Tibial artery (tissue), 4 donors: ENCODE measurements at regions not wholly inside any gene's neighbourhood (a gene's known extent, or its start where the extent isn't known, plus 50 kb on each side); places are given as distances from the start of the nearest gene placed in this dataset.
A peak's percentile ranks its signal among the peaks of the same experiment; 100 is the strongest.

Experiments used
- DNase-seq, 2 donors: peaks; one replicate each; pipeline ENCODE4 v3.0.0-alpha.2; 2019
- H3K27ac ChIP-seq, 2 donors: fragments of 200-600 bp; sonication (generic) in 1 of 2; 1 replicate in 1 of 2; 2 replicates in 1 of 2; pipeline ENCODE4 v1.5.1; 2018 to 2019; ENCODE audit warnings: mild to moderate bottlenecking in 1 of 2
- H3K27me3 ChIP-seq, 2 donors: fragments of 200-600 bp; sonication (generic) in 1 of 2; one replicate each; pipeline versions ENCODE4 v1.5.1 to v1.6.0; 2016 to 2019
- H3K36me3 ChIP-seq, 3 donors: fragments of 200-600 bp; sonication (generic) in 2 of 3; one replicate each; pipeline ENCODE4 v1.5.1; 2016 to 2019; ENCODE audit warnings: mild to moderate bottlenecking in 2 of 3
- H3K4me1 ChIP-seq, 4 donors: fragments of 200-600 bp; sonication (generic) in 2 of 4; 1 replicate in 3 of 4; 2 replicates in 1 of 4; pipeline ENCODE4 v1.5.1; 2016 to 2019
- H3K4me3 ChIP-seq, 2 donors: fragments of 200-600 bp; sonication (generic) in 1 of 2; 1 replicate in 1 of 2; 2 replicates in 1 of 2; pipeline ENCODE4 v1.5.1; 2018 to 2019; ENCODE audit warnings: mild to moderate bottlenecking in 2 of 2
- H3K9me3 ChIP-seq, 3 donors: fragments of 200-600 bp; sonication (generic) in 1 of 3; one replicate each; pipeline ENCODE4 v1.5.1; 2016 to 2019
- CTCF ChIP-seq, 2 experiments: fragments of 200-600 bp in 1 of 2; fragments of 450-650 bp in 1 of 2; IDR thresholded peaks; one replicate each; pipeline ENCODE4 v1.5.1; 2017 to 2019; ENCODE audit warnings: antibody characterized with exemption in 2 of 2, mild to moderate bottlenecking in 1 of 2, moderate library complexity in 1 of 2
- intact Hi-C: fragments of 100-400 bp; cut with DNase I; formaldehyde crosslinking; loops from one replicate; pipeline ENCODE4 v1.15.0; 2023; ENCODE audit warnings: low total_unique reads

- no peak for TF ChIP-seq CTCF (IDR thresholded peaks at IDR 0.05)
- intact Hi-C loops, result no loop called here
- Histone ChIP-seq H3K27me3 (no peaks in the 10 kb centered on the region), H3K36me3 (no peaks in the 10 kb centered on the region), H3K4me1 (peaks cover 0 to 11% (median 9%) of the 10 kb centered on the region in 4 donors), H3K4me3 (no peak overlapping the region), H3K27ac (peak overlapping the region; percentile 6 to 21), H3K9me3 (no peaks in the 10 kb centered on the region)
- DNase-seq, result peak; percentile 40 to 68
These were observed 113.7 kb downstream of the DUSP6 start for GRCh38 chr12:89238593-89238992.

- Histone ChIP-seq H3K4me3 (no peak overlapping the region), H3K36me3 (no peaks in the 10 kb centered on the region), H3K27ac (no peak overlapping the region), H3K27me3 (no peaks in the 10 kb centered on the region), H3K9me3 (no peaks in the 10 kb centered on the region), H3K4me1 (peaks cover 0 to 11% (median 9%) of the 10 kb centered on the region in 4 donors)
- TF ChIP-seq CTCF (IDR thresholded peaks at IDR 0.05), result no peak
- no peak for DNase-seq
- intact Hi-C loops, result no loop called here
These were observed 114.5 kb downstream of the DUSP6 start for GRCh38 chr12:89237763-89238162.

- H3K36me3 ChIP-seq, result no peaks in the 10 kb centered on the region
- peaks cover 0 to 11% (median 9%) of the 10 kb centered on the region in 4 donors for H3K4me1 ChIP-seq
These were observed 115.4 kb downstream of the DUSP6 start for GRCh38 chr12:89236748-89237383.

GRCh38 chr12:89236237-89236636 is 116.1 kb downstream of the DUSP6 start:
- intact Hi-C loops, result no loop called here

More at GRCh38 chr12:89236748-89237383, 115.4 kb downstream of the DUSP6 start:
- Histone ChIP-seq H3K9me3 (no peaks in the 10 kb centered on the region), H3K4me3 (no peak overlapping the region), H3K27me3 (no peaks in the 10 kb centered on the region), H3K27ac (no peak overlapping the region)
- DNase-seq, result no peak
- intact Hi-C loops, result no loop called here
- no peak for TF ChIP-seq CTCF (IDR thresholded peaks at IDR 0.05)

GRCh38 chr12:89235189-89235993 is 116.9 kb downstream of the DUSP6 start:
- Histone ChIP-seq H3K36me3 (no peaks in the 10 kb centered on the region), H3K4me3 (no peak overlapping the region), H3K4me1 (peaks cover 0 to 11% (median 9%) of the 10 kb centered on the region in 4 donors), H3K9me3 (no peaks in the 10 kb centered on the region), H3K27ac (no peak overlapping the region), H3K27me3 (no peaks in the 10 kb centered on the region)
- no peak for DNase-seq
- TF ChIP-seq CTCF (IDR thresholded peaks at IDR 0.05), result no peak
- intact Hi-C loops, result no loop called here

More at GRCh38 chr12:89236237-89236636, 116.1 kb downstream of the DUSP6 start:
- Histone ChIP-seq H3K36me3 (no peaks in the 10 kb centered on the region), H3K9me3 (no peaks in the 10 kb centered on the region), H3K27ac (no peak overlapping the region), H3K27me3 (no peaks in the 10 kb centered on the region), H3K4me1 (peaks cover 0 to 11% (median 9%) of the 10 kb centered on the region in 4 donors), H3K4me3 (no peak overlapping the region)
- DNase-seq, result no peak
- TF ChIP-seq CTCF (IDR thresholded peaks at IDR 0.05), result no peak
